WTC11 (cell line): ENCODE measurements at regions not wholly inside any gene's neighbourhood (a gene's known extent, or its start where the extent isn't known, plus 50 kb on each side); places are given as distances from the start of the nearest gene placed in this dataset.

Source experiments
- ATAC-seq: fragments of 200-7000 bp; cut with Tn5 transposase; 2 replicates; pipeline ENCODE4 v1.10.0; 2021; ENCODE audit warnings: mild to moderate bottlenecking, moderate library complexity
- CTCF ChIA-PET: fragments of 300-600 bp; sonication (Branson Sonifier 250); formaldehyde crosslinking; loops from one replicate; lab custom pipeline; 2021; ENCODE audit warnings: antibody characterized with exemption; lab: Charles Lee
- POLR2A ChIA-PET: fragments of 350-600 bp; sonication (Branson Sonifier 250); formaldehyde crosslinking; loops from one replicate; lab custom pipeline; 2021; ENCODE audit warnings: antibody characterized with exemption; lab: Charles Lee
- DNase-seq: peaks from one replicate; pipeline ENCODE4 v3.0.0; 2021; ENCODE audit warnings: low spot score
- H3K27ac Mint-ChIP-seq: 2 replicates; pipeline ENCODE4 v1.8.0; 2021; ENCODE audit warnings: mixed read lengths
- H3K27me3 Mint-ChIP-seq: 2 replicates; pipeline ENCODE4 v1.8.0; 2021; ENCODE audit warnings: low read depth, mild to moderate bottlenecking, moderate library complexity, mixed read lengths
- H3K36me3 Mint-ChIP-seq: 2 replicates; pipeline ENCODE4 v1.8.0; 2021; ENCODE audit warnings: mixed read lengths
- H3K4me1 Mint-ChIP-seq: 2 replicates; pipeline ENCODE4 v1.8.0; 2022; ENCODE audit warnings: mixed read lengths
- H3K4me3 Mint-ChIP-seq: 2 replicates; pipeline ENCODE4 v1.8.0; 2021; ENCODE audit warnings: mild to moderate bottlenecking, moderate library complexity, mixed read lengths
- H3K9me3 Mint-ChIP-seq: 2 replicates; pipeline ENCODE4 v1.8.0; 2021; ENCODE audit warnings: mixed read lengths
- AR ChIP-seq: fragments of 250-450 bp; sonication (Bioruptor Pico); IDR thresholded peaks from 2 replicates; pipeline ENCODE4 v1.9.0; 2021; ENCODE audit warnings: mild to moderate bottlenecking
- CREB1 ChIP-seq: sonication (generic); formaldehyde crosslinking; IDR thresholded peaks from 2 replicates; pipeline ENCODE4 v1.8.0; 2023; ENCODE audit warnings: mild to moderate bottlenecking, missing genetic modification reagents
- E2F5 ChIP-seq: sonication (generic); formaldehyde crosslinking; IDR thresholded peaks from 2 replicates; pipeline ENCODE4 v1.8.1; 2022; ENCODE audit warnings: mild to moderate bottlenecking, moderate library complexity, missing genetic modification reagents
- ELF4 ChIP-seq: sonication (generic); formaldehyde crosslinking; IDR thresholded peaks from 2 replicates; pipeline ENCODE4 v1.8.1; 2022; ENCODE audit warnings: low read depth, mild to moderate bottlenecking, moderate library complexity, missing genetic modification reagents
- FOXP4 ChIP-seq: sonication (generic); formaldehyde crosslinking; IDR thresholded peaks from 2 replicates; pipeline ENCODE4 v1.8.0; 2022; ENCODE audit warnings: mild to moderate bottlenecking, missing genetic modification reagents
- GABPB1 ChIP-seq: sonication (generic); formaldehyde crosslinking; IDR thresholded peaks from 2 replicates; pipeline ENCODE4 v1.8.1; 2023; ENCODE audit warnings: mild to moderate bottlenecking, missing genetic modification reagents
- MXD4 ChIP-seq: fragments of 250-450 bp; sonication (Bioruptor Pico); IDR thresholded peaks from 2 replicates; pipeline ENCODE4 v1.8.0; 2021; ENCODE audit warnings: mild to moderate bottlenecking, moderate library complexity, borderline replicate concordance
- MYBL2 ChIP-seq: sonication (generic); formaldehyde crosslinking; IDR thresholded peaks from 2 replicates; pipeline ENCODE4 v1.8.1; 2023; ENCODE audit warnings: mild to moderate bottlenecking, moderate library complexity, missing genetic modification reagents
- NFE2L1 ChIP-seq: sonication (generic); formaldehyde crosslinking; IDR thresholded peaks from 2 replicates; pipeline ENCODE4 v1.8.1; 2023; ENCODE audit warnings: missing genetic modification reagents
- SMAD3 ChIP-seq: sonication (generic); formaldehyde crosslinking; IDR thresholded peaks from 2 replicates; pipeline ENCODE4 v1.8.0; 2022; ENCODE audit warnings: missing genetic modification reagents, mild to moderate bottlenecking, borderline replicate concordance
- SMAD4 ChIP-seq: sonication (generic); formaldehyde crosslinking; IDR thresholded peaks from 2 replicates; pipeline ENCODE4 v1.8.0; 2022; ENCODE audit warnings: mild to moderate bottlenecking, missing genetic modification reagents
- STAT6 ChIP-seq: sonication (generic); formaldehyde crosslinking; conservative IDR thresholded peaks from 2 replicates; pipeline ENCODE4 v1.8.1; 2023; ENCODE audit warnings: mild to moderate bottlenecking, low read depth, missing genetic modification reagents, moderate library complexity
- ZNF138 ChIP-seq: sonication (generic); formaldehyde crosslinking; conservative IDR thresholded peaks from 2 replicates; pipeline ENCODE4 v1.8.1; 2022; ENCODE audit warnings: mild to moderate bottlenecking, moderate library complexity, missing genetic modification reagents
- ZNF281 ChIP-seq: sonication (generic); formaldehyde crosslinking; IDR thresholded peaks from 2 replicates; pipeline ENCODE4 v1.8.0; 2023; ENCODE audit warnings: mild to moderate bottlenecking, missing genetic modification reagents
- ZNF317 ChIP-seq: sonication (generic); formaldehyde crosslinking; IDR thresholded peaks from 2 replicates; pipeline ENCODE4 v1.8.1; 2023; ENCODE audit warnings: low read depth, mild to moderate bottlenecking, moderate library complexity, missing genetic modification reagents, borderline replicate concordance
- ZNF532 ChIP-seq: fragments of 250-450 bp; sonication (Bioruptor Pico); IDR thresholded peaks from 2 replicates; pipeline ENCODE4 v1.9.0; 2021; ENCODE audit warnings: mild to moderate bottlenecking, borderline replicate concordance

- no peak for TF ChIP-seq AR (CRISPR knock-in tag)
- no peak for TF ChIP-seq FOXP4 (CRISPR knock-in tag)
- TF ChIP-seq SMAD4, result no peak
- no peak for TF ChIP-seq ZNF532 (CRISPR knock-in tag)
- TF ChIP-seq GABPB1 (CRISPR knock-in tag), result no peak
These were observed 72.8 kb downstream of the CYTL1 start (continued) for GRCh38 chr4:4946416-4946815.

GRCh38 chr4:4947721-4948120 lies 71.5 kb downstream of the CYTL1 start:
- no peak for ATAC-seq
- POLR2A ChIA-PET, result no interaction called here
- TF ChIP-seq ZNF138 (CRISPR knock-in tag), result no peak
- no peak for TF ChIP-seq E2F5 (CRISPR knock-in tag)
- no peak for TF ChIP-seq ELF4 (CRISPR knock-in tag)
- TF ChIP-seq CREB1 (CRISPR knock-in tag), result no peak
- TF ChIP-seq MYBL2 (CRISPR knock-in tag), result no peak
- no peak for TF ChIP-seq MXD4 (CRISPR knock-in tag)
- TF ChIP-seq STAT6 (CRISPR knock-in tag), result no peak
- TF ChIP-seq ZNF281, result no peak
- no peak for TF ChIP-seq NFE2L1 (CRISPR knock-in tag)
- TF ChIP-seq SMAD3, result no peak
- no peak for TF ChIP-seq ZNF317
- TF ChIP-seq, all 79 proteins: peak for 0
- CTCF ChIA-PET, result no interaction called here
- Mint-ChIP-seq H3K9me3 (peaks cover 20% of the 10 kb centered on the region), H3K4me1 (0 out of 2 replicates have a peak, but pooled peaks cover 5% of the 10 kb centered on the region), H3K36me3 (no peaks in the 10 kb centered on the region), H3K27ac (no peak overlapping the region), H3K4me3 (no peak overlapping the region), H3K27me3 (peaks cover 33% of the 10 kb centered on the region)
- DNase-seq, result no peak
